Ishikawa (cell line): ENCODE measurements at regions not wholly inside any gene's neighbourhood (a gene's known extent, or its start where the extent isn't known, plus 50 kb on each side); places are given as distances from the start of the nearest gene placed in this dataset.

ENCODE experiments used
- CEBPB ChIP-seq: IDR thresholded peaks from 2 replicates; pipeline ENCODE4 v1.6.1; 2012
- EGR1 ChIP-seq: IDR thresholded peaks from 2 replicates; pipeline ENCODE4 v1.6.1; 2012
- EP300 ChIP-seq: IDR thresholded peaks from 2 replicates; pipeline ENCODE4 v1.6.1; 2012; ENCODE audit warnings: borderline replicate concordance
- FOXM1 ChIP-seq: IDR thresholded peaks from 2 replicates; pipeline ENCODE4 v1.6.1; 2012; ENCODE audit warnings: low read depth, borderline replicate concordance
- MAX ChIP-seq: IDR thresholded peaks from 2 replicates; pipeline ENCODE4 v1.6.1; 2012
- RAD21 ChIP-seq: IDR thresholded peaks from 2 replicates; pipeline ENCODE4 v1.6.1; 2012; ENCODE audit warnings: low read depth
- REST ChIP-seq: IDR thresholded peaks from 2 replicates; pipeline ENCODE4 v1.6.1; 2012; ENCODE audit warnings: low read depth, mild to moderate bottlenecking
- TAF1 ChIP-seq: IDR thresholded peaks from 2 replicates; pipeline ENCODE4 v1.6.1; 2012; ENCODE audit warnings: low read depth, mild to moderate bottlenecking
- TCF12 ChIP-seq: IDR thresholded peaks from 2 replicates; pipeline ENCODE4 v1.6.1; 2012; ENCODE audit warnings: low read depth
- TEAD4 ChIP-seq: IDR thresholded peaks from 2 replicates; pipeline ENCODE4 v1.6.1; 2012
- USF1 ChIP-seq: IDR thresholded peaks from 2 replicates; pipeline ENCODE4 v1.6.1; 2012

- TF ChIP-seq EGR1 (no peak), REST (no peak), EP300 (no peak), CEBPB (no peak), TEAD4 (no peak), USF1 (no peak), MAX (no peak), FOXM1 (no peak), RAD21 (no peak), TAF1 (no peak), TCF12 (no peak)
Observed at GRCh38 chr2:128573531-128573930, 254.9 kb upstream of the HS6ST1 start.
